ENCODE measurements at regions not wholly inside any gene's neighbourhood (a gene's known extent, or its start where the extent isn't known, plus 50 kb on each side); places are given as distances from the start of the nearest gene placed in this dataset.

DNA sequence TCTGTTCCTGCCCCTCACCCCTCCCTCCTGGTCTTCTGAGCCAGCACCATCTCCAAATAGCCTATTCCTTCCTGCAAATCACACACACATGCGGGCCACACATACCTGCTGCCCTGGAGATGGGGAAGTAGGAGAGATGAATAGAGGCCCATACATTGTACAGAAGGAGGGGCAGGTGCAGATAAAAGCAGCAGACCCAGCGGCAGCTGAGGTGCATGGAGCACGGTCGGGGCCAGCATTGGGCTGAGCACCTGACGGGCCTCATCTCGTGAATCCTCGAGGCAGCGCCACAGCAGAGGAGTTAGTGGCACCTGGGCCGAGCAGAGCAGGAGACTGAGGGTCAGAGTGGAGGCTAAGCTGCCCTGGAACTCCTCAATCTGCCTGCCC is 941.8 kb downstream of the BRD1 start:
- CTCF ChIA-PET: no interaction called here
- Histone ChIP-seq H2AFZ (ENCODE audit: insufficient read depth, low read depth, low read length, poor library complexity, severe bottlenecking) (no peak overlapping the region), H3K4me1 (ENCODE audit: control insufficient read depth in 2 of 2, insufficient read depth in 2 of 2, low read length in 2 of 2) (no peaks in the 10 kb centered on the region), H4K20me1 (ENCODE audit: control insufficient read depth, insufficient read depth, low read length, poor library complexity, severe bottlenecking) (no peaks in the 10 kb centered on the region), H3K4me2 (replicated peaks; ENCODE audit: low read depth, low read length, poor library complexity, severe bottlenecking) (no peak overlapping the region), H3K27ac (ENCODE audit: low read length in 2 of 2) (no peak overlapping the region), H3K9me3 (ENCODE audit: control extremely low read depth in 1 of 3, control insufficient read depth in 2 of 3, insufficient read depth in 1 of 3, low read length in 2 of 3) (peaks cover 0 to 27% (median 0%) of the 10 kb centered on the region in 3 donors), H3K36me3 (replicated peaks in 1 of 2; ENCODE audit: control extremely low read depth in 1 of 2, control insufficient read depth in 1 of 2, extremely low read depth in 1 of 2, insufficient read depth in 2 of 2, low read length in 1 of 2) (no peaks in the 10 kb centered on the region), H3K79me2 (ENCODE audit: control insufficient read depth, insufficient read depth, low read length) (no peaks in the 10 kb centered on the region), H3K9ac (ENCODE audit: low read length) (no peak overlapping the region), H3K27me3 (replicated peaks in 1 of 4; ENCODE audit: control extremely low read depth in 1 of 4, control insufficient read depth in 3 of 4, insufficient read depth in 4 of 4, low read length in 3 of 4) (no peaks in the 10 kb centered on the region), H3K4me3 (ENCODE audit: control extremely low read depth in 1 of 5, extremely low read depth in 1 of 5, insufficient read depth in 1 of 5, low read depth in 2 of 5, low read length in 4 of 5) (no peak overlapping the region)
- WGBS (ENCODE audit: insufficient coverage): 91% methylated on average over 8 of the region's 9 CpGs
- no peak for DNase-seq
- intact Hi-C loops (cut with micrococcal nuclease): no loop called here
- POLR2A ChIA-PET: no interaction called here
- Mint-ChIP-seq H3K27ac (no peak overlapping the region), H3K4me1 (no peaks in the 10 kb centered on the region), H3K9me3 (ENCODE audit: insufficient read depth) (no peaks in the 10 kb centered on the region), H3K27me3 (no peaks in the 10 kb centered on the region), H3K4me3 (no peak overlapping the region)
- ATAC-seq (ENCODE audit: low read depth): no peak
- no peak for TF ChIP-seq EZH2 (IDR thresholded peaks at IDR 0.05; ENCODE audit: borderline replicate concordance, insufficient read depth, low read depth, low read length, poor library complexity, severe bottlenecking)
- TF ChIP-seq, protein P1, sequence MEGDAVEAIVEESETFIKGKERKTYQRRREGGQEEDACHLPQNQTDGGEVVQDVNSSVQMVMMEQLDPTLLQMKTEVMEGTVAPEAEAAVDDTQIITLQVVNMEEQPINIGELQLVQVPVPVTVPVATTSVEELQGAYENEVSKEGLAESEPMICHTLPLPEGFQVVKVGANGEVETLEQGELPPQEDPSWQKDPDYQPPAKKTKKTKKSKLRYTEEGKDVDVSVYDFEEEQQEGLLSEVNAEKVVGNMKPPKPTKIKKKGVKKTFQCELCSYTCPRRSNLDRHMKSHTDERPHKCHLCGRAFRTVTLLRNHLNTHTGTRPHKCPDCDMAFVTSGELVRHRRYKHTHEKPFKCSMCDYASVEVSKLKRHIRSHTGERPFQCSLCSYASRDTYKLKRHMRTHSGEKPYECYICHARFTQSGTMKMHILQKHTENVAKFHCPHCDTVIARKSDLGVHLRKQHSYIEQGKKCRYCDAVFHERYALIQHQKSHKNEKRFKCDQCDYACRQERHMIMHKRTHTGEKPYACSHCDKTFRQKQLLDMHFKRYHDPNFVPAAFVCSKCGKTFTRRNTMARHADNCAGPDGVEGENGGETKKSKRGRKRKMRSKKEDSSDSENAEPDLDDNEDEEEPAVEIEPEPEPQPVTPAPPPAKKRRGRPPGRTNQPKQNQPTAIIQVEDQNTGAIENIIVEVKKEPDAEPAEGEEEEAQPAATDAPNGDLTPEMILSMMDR (IDR thresholded peaks at IDR 0.05): no peak

DNA sequence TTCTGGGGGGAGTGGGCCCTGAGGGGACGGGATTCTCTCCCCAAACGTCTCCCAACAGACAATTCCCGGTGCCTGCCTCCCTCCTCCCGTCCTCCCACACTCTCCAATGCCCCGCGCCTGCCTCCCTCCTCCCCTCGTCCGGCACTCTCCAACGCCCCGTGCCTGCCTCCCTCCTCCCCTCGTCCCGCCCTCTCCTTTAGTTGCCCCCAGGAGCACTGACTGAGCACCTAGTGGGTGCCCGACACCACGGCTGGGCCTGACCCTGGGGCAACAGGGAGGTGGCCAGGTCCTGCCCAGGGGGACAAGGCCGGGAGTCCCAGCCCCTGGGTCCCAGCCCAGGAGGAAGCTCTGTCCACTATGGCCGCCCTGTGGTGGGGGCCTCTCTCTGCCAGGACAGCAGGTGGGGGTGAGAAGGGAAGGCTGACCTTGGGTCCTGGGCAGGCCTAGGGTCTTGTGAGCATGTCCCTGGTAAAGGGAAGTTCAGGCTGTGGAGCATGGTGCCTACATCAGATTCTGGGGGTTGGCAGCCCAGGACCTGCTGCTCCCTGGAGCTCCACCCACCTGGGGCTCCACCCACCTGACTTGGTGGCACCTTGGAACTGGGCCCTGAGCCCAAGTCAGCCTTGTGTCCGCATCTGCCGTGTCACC is 942.3 kb downstream of the BRD1 start:
- Histone ChIP-seq H3K79me2 (ENCODE audit: control insufficient read depth, insufficient read depth, low read length) (no peaks in the 10 kb centered on the region), H3K4me3 (ENCODE audit: control extremely low read depth in 1 of 5, extremely low read depth in 1 of 5, insufficient read depth in 1 of 5, low read depth in 2 of 5, low read length in 4 of 5) (no peak overlapping the region), H3K36me3 (replicated peaks in 1 of 2; ENCODE audit: control extremely low read depth in 1 of 2, control insufficient read depth in 1 of 2, extremely low read depth in 1 of 2, insufficient read depth in 2 of 2, low read length in 1 of 2) (no peaks in the 10 kb centered on the region), H3K9ac (ENCODE audit: low read length) (no peak overlapping the region), H3K27me3 (replicated peaks in 1 of 4; ENCODE audit: control extremely low read depth in 1 of 4, control insufficient read depth in 3 of 4, insufficient read depth in 4 of 4, low read length in 3 of 4) (no peaks in the 10 kb centered on the region), H2AFZ (ENCODE audit: insufficient read depth, low read depth, low read length, poor library complexity, severe bottlenecking) (no peak overlapping the region), H3K9me3 (ENCODE audit: control extremely low read depth in 1 of 3, control insufficient read depth in 2 of 3, insufficient read depth in 1 of 3, low read length in 2 of 3) (peaks cover 0 to 27% (median 0%) of the 10 kb centered on the region in 3 donors), H3K27ac (ENCODE audit: low read length in 2 of 2) (no peak overlapping the region), H3K4me1 (ENCODE audit: control insufficient read depth in 2 of 2, insufficient read depth in 2 of 2, low read length in 2 of 2) (no peaks in the 10 kb centered on the region), H4K20me1 (ENCODE audit: control insufficient read depth, insufficient read depth, low read length, poor library complexity, severe bottlenecking) (no peaks in the 10 kb centered on the region), H3K4me2 (replicated peaks; ENCODE audit: low read depth, low read length, poor library complexity, severe bottlenecking) (no peak overlapping the region)
- Mint-ChIP-seq H3K4me3 (no peak overlapping the region), H3K27ac (no peak overlapping the region), H3K27me3 (no peaks in the 10 kb centered on the region), H3K9me3 (ENCODE audit: insufficient read depth) (no peaks in the 10 kb centered on the region), H3K4me1 (no peaks in the 10 kb centered on the region)
- TF ChIP-seq, protein P1 (IDR thresholded peaks at IDR 0.05): no peak
- TF ChIP-seq EZH2 (IDR thresholded peaks at IDR 0.05; ENCODE audit: borderline replicate concordance, insufficient read depth, low read depth, low read length, poor library complexity, severe bottlenecking): no peak
- CTCF ChIA-PET: no interaction called here
- DNase-seq (no peak), ATAC-seq (ENCODE audit: low read depth) (no peak)
- POLR2A ChIA-PET: no interaction called here
- 87% methylated on average over 15 of the region's 18 CpGs for WGBS (ENCODE audit: insufficient coverage)
- intact Hi-C loops (cut with micrococcal nuclease): no loop called here
